SKM-1 treated with dmso at 0.1 percent for 144 hours (cell line): ENCODE measurements at regions not wholly inside any gene's neighbourhood (a gene's known extent, or its start where the extent isn't known, plus 50 kb on each side); places are given as distances from the start of the nearest gene placed in this dataset.

Experiments
- DNase-seq: peaks from one replicate; lab custom pipeline; 2025; ENCODE audit not compliant: unreplicated experiment; lab: John Stamatoyannopoulos, UW

DNA sequence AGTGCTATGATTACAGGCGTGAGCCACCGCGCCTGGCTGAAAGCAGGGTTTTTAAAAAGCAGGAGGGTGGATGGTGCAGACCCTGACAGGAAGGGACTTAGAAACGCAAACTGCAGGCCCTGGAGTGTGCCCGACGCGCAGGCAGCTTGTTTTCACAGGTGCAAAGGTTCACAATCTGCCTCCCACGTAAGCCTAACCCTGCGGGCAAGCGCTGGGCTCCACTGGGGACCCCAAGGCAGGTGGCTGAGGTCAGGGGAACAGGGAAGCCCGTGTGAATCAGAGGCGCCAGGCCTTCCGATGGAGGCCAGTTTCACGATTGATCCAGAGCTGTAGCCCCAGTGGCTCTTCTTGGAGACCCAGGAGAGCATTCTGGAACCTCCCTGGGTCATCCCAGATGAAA, 256.3 kb downstream of the BRD1 start:
- no peak for DNase-seq

DNA sequence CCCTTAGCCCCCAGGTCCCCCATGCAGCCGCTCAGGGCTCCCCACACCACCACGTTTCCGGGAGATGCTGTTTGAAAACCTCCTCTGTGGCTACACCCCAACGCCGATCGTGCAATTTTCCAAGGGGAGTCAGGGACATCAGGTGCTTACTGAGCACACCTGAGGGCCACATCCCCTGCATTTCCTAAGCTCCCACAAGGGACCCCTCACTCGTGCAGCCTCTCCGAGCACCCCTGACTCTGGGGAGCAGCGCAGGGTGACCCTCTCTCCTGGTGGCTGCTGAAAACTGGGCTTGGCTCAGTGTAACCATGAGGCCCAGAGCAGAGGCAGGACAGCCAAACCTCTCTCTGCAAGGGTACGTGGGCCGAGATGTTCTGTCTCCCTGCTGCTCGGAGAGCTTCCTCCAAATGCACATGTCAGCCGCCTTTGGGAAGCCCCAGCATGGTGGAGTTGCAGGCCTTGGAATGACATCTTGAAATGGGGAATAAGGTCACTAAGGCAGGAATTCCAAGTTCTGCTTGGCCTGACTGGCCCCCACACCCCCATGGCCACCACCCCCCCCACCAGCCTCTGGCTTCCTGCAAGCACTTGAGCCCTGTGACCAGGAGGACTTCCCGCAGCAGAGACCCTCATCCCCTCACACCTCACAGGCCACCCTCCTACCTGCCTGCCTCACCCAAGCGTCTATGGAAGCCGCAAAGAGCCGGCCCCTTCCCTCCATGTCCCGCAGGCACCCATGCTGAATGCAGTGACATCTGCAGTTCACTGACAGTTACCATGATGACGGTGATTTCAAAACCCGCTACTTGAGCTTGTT, 257.4 kb downstream of the BRD1 start:
- DNase-seq, result no peak

DNA sequence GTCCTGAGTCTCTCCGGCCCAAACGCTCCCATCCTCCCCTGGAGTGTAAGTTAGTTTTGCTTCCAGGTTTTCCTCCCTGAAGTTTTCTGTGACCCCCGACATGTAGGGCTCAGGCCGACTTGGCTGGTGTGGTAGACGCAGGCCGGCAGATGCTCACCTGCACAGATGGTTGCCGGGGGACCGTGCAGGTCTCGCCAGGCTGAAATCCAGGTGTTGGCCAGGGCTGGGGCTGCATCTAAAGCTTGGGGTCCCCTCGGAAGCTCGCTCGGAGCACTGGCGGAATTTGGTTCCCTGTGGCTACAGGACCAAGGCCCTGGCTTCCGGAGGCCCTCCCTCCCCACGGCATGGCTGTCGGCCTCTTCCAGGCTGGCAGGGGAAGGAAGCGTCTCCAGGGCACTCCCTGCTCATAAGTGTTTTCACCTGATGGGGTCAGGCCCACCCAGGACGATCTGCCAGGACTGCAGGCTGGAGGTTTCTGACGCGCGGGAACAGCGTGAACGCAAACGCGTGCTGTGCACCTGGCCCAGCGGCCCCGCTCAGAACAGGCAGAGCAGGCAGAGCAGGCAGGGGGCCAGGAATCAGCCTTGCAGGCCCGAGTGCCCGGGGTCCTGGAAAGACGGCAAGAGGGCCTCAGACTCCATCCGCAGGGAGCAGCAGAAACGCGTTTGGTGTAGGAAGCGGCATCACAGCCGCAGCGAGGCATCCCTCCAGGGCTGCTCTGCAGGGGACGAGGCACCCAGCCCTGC, 258.2 kb downstream of the BRD1 start:
- no peak for DNase-seq

- DNase-seq, result no peak
Observed at GRCh38 chr22:49568751-49569285, 258.9 kb downstream of the BRD1 start.

DNA sequence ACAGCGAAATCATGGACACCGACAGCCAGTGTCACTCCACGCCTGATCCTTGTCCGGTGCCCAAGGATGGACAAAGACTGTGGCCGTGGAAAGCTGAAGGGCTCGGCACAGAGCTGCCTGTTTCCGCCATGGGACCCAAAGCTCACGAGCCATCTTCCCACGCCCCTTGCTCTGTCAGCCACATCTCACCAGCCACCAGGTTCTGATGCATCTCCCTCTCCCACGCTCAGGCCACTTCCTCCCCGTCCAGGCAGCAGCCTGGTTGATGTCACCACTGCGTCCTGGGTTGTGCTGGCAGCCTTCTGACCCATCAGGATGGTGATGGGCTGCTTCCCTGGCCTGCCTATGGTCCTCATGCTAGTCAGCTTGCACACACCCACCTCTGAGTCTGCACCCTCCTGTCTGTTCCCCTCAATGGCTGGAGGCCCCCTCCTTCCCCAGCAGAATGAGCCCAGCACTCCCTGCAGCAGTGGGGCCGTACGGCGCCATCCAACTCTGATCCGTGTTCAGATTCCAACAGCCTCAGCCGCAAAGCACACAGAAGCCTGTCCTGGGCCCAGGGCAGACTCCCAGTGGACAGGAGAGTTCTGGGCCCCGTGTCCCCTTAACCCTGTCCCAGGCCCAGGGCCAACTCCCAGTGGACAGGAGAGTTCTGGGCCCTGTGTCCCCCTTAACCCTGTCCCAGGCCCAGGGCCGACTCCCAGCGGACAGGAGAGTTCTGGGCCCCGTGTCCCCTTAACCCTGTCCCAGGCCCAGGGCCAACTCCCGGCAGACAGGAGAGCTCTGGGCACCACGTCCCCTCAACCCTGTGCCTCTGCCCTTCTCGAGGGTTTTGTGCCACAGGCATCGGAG, 259.5 kb downstream of the BRD1 start:
- DNase-seq, result no peak

GRCh38 chr22:49566693-49567092, 261.0 kb downstream of the BRD1 start:
- DNase-seq, result no peak

GRCh38 chr22:49566141-49566541, 261.5 kb downstream of the BRD1 start:
- DNase-seq, result no peak

GRCh38 chr22:49565516-49565855, 262.2 kb downstream of the BRD1 start:
- no peak for DNase-seq

- DNase-seq, result no peak
Observed at GRCh38 chr22:49564666-49565515, 262.8 kb downstream of the BRD1 start.

- no peak for DNase-seq
Observed at GRCh38 chr22:49564054-49564453, 263.6 kb downstream of the BRD1 start.

DNA sequence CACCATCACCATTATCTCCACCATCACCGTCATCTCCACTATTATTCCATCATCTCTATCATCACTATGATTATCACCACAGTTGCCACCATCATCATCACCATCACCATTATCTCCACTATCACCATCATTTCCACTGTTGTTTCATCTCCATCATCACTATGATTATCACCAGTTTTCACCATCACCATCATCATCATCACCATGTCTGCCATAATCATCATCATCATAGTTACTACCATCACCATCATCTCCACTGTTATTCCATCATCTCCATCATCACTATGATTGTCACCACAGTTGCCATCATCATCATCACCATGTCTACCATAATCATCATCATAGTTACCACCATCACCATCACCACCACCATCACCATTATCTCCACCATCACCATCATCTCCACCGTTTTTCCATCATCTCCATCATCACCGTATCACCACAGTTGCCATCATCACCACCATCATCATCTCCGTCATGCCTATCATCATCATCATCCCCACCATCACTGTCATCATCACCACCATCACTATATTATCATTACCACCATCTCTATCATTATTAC, 264.9 kb downstream of the BRD1 start:
- DNase-seq, result no peak

- DNase-seq, result no peak
Observed at GRCh38 chr22:49561976-49562375, 265.7 kb downstream of the BRD1 start.

- no peak for DNase-seq
Observed at GRCh38 chr22:49561338-49561737, 266.3 kb downstream of the BRD1 start.

GRCh38 chr22:49555526-49555925, 272.1 kb downstream of the BRD1 start:
- no peak for DNase-seq

DNA sequence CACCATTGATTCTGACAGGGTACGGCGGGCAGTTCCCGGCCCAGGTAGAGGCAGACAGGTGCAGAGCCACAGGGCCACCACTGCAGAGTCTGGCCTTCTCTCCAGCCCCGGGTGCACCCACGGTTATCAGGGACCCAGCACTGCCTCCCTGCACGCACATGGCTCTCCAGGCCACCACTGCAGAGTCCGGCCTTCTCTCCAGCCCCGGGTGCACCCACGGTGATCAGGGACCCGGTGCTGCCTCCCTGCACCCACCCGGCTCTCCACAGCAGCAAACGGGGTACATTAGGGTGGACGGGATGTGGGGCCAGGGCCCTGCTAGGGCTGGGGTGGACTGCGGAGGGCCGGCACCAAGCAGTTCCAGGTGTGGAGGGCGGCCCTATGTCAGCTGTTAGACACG, 272.9 kb downstream of the BRD1 start:
- DNase-seq, result no peak

DNA sequence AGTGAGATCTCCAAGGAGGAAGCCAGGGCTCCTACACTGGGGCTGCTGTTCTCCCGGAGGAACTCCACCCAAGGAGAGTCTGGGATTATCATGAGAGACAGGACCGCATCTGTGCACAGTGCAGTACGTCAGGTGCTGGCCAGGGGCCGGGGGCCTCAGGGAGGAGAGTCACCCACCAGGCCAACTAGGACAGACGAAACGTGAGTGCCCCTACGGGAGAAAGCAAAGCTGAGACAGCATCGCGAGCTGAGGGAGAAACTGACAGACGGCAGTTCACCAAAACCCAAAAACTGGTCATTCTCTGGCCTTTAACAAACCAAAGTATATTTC, 273.4 kb downstream of the BRD1 start:
- no peak for DNase-seq

DNA sequence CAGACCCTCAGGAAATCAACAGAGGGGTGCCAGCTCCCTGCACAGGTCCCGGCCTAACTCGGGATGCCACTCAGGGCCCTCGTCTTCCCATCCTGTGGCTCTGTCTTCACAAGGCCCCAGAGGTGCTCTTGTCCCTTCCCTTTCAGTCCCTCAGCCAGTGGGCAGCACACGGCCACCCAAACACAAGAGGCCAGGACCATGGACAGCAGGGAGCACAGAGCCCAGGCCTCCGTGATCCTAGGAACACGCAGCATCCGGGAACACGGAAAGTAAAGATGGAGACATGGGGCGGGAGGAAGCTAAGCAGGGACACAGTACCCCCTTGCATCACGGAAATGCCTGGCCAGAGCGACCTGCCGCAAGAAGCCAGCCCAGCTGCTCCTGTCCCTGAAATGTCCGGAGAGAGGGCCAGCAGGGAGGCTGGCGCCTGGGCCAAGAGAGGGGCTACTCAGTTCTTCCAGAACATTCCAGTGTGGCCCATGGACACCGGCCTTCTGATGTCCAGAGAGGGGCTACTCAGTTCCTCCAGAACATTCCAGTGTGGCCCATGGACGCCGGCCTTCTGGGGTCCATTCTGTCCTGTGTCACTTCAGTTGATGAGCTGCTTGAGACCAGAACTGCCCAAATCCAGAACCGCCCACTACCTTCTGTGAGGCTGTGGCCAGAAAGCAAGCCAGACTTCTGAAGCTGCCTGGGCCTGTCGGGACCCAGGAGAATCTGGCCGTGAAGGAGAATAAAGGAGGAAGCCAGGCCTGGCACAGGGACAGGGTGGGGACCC, 274.0 kb downstream of the BRD1 start:
- no peak for DNase-seq

GRCh38 chr22:49553076-49553475, 274.6 kb downstream of the BRD1 start:
- no peak for DNase-seq

- no peak for DNase-seq
Observed at GRCh38 chr22:49551897-49552614, 275.6 kb downstream of the BRD1 start.
